ENCODE measurements at regions not wholly inside any gene's neighbourhood (a gene's known extent, or its start where the extent isn't known, plus 50 kb on each side); places are given as distances from the start of the nearest gene placed in this dataset.
"Not testable (repeated sequence)": the region's sequence is repeated elsewhere in the genome, so short reads cannot be mapped to it uniquely, and the experiment has no call there.

DNA sequence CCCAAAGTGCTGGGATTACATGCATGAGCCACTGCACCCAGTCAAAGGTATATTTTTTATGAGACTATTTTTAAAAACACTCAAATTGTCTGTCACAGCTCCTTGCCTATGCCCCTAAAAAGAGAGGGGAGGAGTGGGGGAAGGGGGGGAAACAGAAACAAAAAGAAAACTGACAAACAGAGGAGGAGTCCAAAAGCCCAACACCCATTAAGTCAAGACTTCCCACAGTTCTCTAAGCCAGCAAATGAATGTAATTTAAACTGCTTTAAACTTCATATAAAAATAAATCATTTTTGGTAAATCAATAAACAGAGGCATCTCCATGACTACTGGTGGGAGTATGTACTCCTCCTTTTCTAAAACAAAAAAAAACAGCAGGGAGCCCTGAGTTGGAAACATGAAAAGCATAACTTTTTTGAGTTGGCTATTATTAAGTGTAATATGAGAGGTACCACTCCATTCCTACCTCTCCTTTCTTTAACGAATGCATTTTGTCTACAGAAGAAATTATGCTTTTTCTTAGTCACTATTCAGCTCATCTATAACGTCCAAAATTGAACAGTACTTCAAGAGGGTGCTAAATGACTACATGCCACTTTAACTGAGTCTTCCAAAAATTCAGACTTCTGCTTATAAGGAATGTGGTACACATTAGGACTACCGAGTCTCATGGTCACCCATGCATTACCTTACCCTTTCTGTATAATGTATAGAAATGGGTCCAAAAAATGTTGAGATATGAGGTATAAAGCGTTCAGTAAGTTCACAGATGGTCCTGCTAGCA is 119.0 kb upstream of the PRSS16 start:
- no peak for FAIRE-seq
- DNase-seq (ENCODE audit: insufficient read length, low spot score): no peak

GRCh38 chr6:27129095-27129815 is 118.2 kb upstream of the PRSS16 start:
- no peak for TF ChIP-seq POLR2A (IDR thresholded peaks at IDR 0.05; ENCODE audit: low read depth, low read length)
- DNase-seq (ENCODE audit: insufficient read length, low spot score) (no peak), FAIRE-seq (no peak)

More for the DNA sequence above, 119.0 kb upstream of the PRSS16 start:
- TF ChIP-seq POLR2A (IDR thresholded peaks at IDR 0.05; ENCODE audit: low read depth, low read length): no peak

GRCh38 chr6:27129917-27130316 is 117.6 kb upstream of the PRSS16 start:
- no peak for DNase-seq (ENCODE audit: insufficient read length, low spot score)
- TF ChIP-seq POLR2A (IDR thresholded peaks at IDR 0.05; ENCODE audit: low read depth, low read length): no peak
- FAIRE-seq: no peak

DNA sequence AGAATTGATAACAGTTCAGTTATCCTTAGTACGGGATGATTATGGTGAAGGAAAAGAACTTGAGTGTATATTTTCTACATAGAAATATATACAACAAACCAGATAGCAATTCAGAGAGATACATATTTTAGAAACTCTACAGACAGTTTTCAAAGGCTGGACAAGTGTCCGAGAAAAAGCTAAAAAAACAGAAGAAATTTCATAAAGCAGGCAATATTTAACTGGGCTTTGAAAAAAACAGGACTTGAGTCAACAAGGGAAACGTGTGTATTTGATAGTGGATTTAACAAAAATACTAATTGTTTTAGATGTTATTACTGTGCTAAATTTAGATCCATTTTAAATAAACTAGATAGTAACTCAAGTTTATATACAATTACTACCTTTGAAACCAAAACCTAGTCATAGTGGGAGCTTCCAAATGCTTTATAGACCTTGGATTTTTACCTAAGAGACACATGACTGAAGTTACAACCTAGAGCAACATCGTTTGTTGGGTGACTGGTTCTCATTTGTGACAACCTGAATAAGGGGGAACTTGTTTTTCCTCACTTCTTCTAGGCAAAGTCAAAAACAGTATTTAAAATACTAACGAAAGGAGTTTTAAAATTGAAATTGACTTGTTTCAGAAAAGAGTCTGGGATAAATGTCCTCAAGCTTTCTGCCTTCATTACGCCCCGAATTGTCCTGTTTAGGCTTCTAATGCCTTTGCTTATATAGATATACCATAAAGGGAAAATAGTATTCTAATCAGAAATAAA is 116.7 kb upstream of the PRSS16 start:
- FAIRE-seq: no peak
- DNase-seq (ENCODE audit: insufficient read length, low spot score): no peak
- TF ChIP-seq POLR2A (IDR thresholded peaks at IDR 0.05; ENCODE audit: low read depth, low read length): no peak

GRCh38 chr6:27132282-27132531 is 115.3 kb upstream of the PRSS16 start:
- not testable (repeated sequence) for FAIRE-seq; DNase-seq (ENCODE audit: insufficient read length, low spot score)

DNA sequence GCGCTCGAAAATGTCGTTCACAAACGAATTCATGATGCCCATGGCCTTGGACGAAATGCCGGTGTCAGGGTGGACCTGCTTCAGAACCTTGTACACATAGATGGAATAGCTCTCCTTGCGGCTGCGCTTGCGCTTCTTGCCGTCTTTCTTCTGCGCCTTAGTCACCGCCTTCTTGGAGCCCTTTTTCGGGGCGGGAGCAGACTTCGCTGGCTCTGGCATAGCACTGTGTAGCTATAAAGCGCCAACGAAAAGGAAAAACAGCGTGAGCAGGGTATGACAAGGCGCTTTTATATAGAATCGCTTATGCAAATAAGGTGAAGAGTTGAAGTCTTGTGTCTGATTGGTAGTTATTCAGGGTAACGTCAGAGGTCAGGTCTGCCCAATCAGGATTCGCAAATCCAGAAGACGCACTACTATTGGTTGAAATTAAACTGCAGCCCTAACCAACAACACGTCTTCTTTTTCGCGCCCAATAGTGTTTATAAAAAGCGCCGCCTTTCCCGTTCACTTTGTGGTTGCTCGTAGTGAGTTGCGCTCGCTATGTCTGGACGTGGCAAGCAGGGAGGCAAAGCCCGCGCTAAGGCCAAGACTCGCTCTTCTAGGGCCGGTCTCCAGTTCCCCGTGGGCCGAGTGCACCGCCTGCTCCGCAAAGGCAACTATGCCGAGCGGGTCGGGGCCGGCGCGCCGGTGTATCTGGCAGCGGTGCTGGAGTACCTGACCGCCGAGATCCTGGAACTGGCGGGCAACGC is 114.8 kb upstream of the PRSS16 start:
- DNase-seq (ENCODE audit: insufficient read length, low spot score): peak; percentile 72
- peak; percentile 97 for TF ChIP-seq POLR2A (IDR thresholded peaks at IDR 0.05; ENCODE audit: low read depth, low read length)
- FAIRE-seq: peak; percentile 97

GRCh38 chr6:27133281-27134227 is 113.9 kb upstream of the PRSS16 start:
- FAIRE-seq (no peak), DNase-seq (ENCODE audit: insufficient read length, low spot score) (no peak)
- peak; percentile 88 for TF ChIP-seq POLR2A (IDR thresholded peaks at IDR 0.05; ENCODE audit: low read depth, low read length)

DNA sequence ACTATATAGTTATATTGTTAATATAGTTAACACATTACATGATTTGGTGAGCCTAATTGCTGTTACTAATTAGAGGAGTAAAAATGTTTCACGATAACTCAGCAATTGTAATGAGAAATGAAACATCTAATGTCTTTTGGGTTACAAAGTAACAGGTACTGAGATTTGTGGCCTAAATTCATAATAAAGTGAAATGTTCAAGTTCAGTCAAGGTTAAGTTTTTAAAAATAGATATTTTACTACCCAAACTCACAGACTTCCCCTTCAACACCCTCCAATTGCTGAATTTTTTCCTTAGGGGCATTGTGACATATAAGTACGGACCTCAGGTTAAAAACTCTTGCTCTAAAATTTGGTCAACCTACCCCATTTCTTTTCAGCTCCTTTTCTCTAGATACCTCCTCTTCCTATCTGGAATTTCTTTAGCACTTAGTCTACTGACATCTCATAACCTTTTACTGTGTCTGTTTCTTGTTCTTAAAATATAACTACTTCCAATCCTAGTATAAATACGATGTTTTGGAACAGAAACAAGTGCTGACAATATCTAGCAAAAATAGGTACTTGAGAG is 112.3 kb upstream of the PRSS16 start:
- no peak for DNase-seq (ENCODE audit: insufficient read length, low spot score)
- TF ChIP-seq POLR2A (IDR thresholded peaks at IDR 0.05; ENCODE audit: low read depth, low read length): no peak
- FAIRE-seq: no peak

DNA sequence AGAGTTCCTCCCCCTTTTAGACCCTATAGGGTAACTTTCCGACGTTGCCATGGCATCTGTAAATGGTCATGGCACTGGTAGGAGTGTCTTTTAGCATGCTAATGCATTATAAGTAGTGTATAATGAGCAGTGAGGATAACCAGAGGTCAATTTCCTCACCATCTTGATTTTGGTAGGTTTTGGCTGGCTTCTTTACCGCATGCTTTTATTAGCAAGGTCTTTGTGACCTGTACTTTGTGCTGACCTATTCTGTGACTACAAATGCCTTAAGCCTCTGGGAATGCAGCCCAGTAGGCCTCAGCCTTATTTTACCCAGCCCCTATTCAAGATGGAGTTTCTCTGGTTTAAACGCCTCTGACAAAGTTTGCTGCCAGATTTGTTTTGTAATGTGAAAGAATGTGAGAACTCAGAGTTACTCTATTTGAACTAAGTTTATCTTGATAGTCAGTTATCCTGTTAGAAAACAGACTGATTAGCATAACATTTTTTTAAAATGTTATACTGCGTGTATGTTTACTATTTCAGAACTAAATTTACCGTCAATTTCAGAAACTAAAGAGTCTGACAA is 111.3 kb upstream of the PRSS16 start:
- TF ChIP-seq POLR2A (IDR thresholded peaks at IDR 0.05; ENCODE audit: low read depth, low read length): no peak
- DNase-seq (ENCODE audit: insufficient read length, low spot score) (no peak), FAIRE-seq (no peak)

- DNase-seq (ENCODE audit: insufficient read length, low spot score): no peak
- FAIRE-seq: no peak
- TF ChIP-seq POLR2A (IDR thresholded peaks at IDR 0.05; ENCODE audit: low read depth, low read length): no peak
Measured at GRCh38 chr6:27136978-27137814, 110.3 kb upstream of the PRSS16 start.

- FAIRE-seq (no peak), DNase-seq (ENCODE audit: insufficient read length, low spot score) (no peak)
- no peak for TF ChIP-seq POLR2A (IDR thresholded peaks at IDR 0.05; ENCODE audit: low read depth, low read length)
Measured at GRCh38 chr6:27138406-27138805, 109.1 kb upstream of the PRSS16 start.

Measured in H54 (cell line).